ENCODE measurements at regions not wholly inside any gene's neighbourhood (a gene's known extent, or its start where the extent isn't known, plus 50 kb on each side); places are given as distances from the start of the nearest gene placed in this dataset.

DNA sequence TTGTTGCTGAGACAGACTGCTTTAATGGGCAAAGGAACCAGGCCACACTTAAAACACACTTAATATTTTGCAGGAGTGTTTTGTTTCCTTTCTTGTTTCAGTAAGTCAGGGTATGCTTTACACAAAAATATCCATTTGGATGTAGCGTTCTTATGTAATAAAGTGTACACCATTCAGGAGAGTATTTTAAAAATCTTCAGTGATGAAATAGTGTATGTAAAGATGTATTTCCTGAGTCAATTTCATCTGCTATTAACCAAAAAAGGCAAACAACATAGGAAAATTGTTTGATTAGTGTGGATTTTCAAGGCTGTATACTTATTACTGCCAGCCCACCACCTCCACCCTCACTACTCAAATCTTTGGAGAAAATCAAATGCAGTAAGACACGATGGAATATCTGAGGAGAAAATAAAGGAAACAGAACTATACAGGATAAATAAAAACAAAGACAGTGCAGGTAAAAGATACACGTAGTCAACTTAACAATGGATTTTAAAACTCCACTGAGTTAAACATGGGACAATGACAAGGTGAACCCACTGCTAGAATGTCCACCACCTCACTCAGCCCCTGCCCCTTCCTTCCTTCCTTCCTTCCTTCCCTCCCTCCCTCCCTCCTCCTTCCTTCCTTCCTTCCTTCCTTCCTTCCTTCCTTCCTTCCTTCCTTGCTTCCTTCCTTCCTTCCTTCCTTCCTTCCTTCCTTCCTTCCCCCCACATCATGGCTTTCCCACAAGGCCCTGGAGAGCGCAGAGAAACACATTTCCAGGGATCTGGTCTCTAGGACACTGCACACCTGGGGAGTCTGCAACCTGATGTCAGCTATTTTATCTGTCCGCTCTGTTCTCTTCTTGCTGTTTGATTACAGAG is 360.3 kb downstream of the IRS2 start (continued):
- TF ChIP-seq CEBPZ (IDR thresholded peaks at IDR 0.05; ENCODE audit: low read depth, low read length) = no peak

DNA sequence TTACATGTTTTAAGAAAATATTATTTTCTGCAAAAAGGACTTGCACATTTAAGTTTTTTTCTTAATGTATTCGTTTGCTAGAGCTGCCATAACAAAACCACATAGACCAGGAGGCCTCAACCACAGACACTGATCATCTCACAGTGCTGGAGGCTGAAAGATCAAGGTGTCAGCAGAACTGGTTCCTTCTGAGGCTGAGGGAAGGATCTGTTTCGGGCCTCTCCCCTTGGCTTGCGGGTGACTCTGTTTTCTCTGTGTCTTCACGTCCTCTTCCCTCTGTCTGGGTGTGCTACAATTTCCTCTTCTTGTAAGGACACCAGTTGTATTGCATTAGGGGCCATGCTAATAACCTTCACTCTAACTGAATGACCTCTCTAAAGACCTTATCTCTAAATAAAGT is 364.2 kb downstream of the IRS2 start:
- BruUV-seq (replicated peaks) = no TSS peak
- H3K36me3 ChIP-seq (ENCODE audit: control insufficient read depth in 2 of 2, insufficient read depth in 2 of 2, low read length in 1 of 2) = no peaks in the 10 kb centered on the region
- no peak overlapping the region for H3K4me2 ChIP-seq (ENCODE audit: control insufficient read depth, insufficient read depth)
- in situ Hi-C loops (cut with MboI) (no loop called here), intact Hi-C loops (cut with micrococcal nuclease; ENCODE audit: unreplicated experiment) (loop anchor here (10.0 kb wide), 1 partner anchor 277 kb away; no protein-coding TSS in a partner anchor)
- RAD21 ChIA-PET (ENCODE audit: unreplicated experiment) = no interaction called here
- no peak overlapping the region for H2AFZ ChIP-seq (ENCODE audit: control insufficient read depth, low read depth, low read length)
- CTCF ChIA-PET = no interaction called here
- H3K9ac ChIP-seq (ENCODE audit: control insufficient read depth, insufficient read depth, low read length) = no peak overlapping the region
- no peaks in the 10 kb centered on the region for H3K79me2 ChIP-seq (ENCODE audit: control insufficient read depth, insufficient read depth, low read length)
- FAIRE-seq (no peak), DNase-seq (ENCODE audit: low read depth, low spot score) (no peak), ATAC-seq (no peak)
- H3K27ac ChIP-seq (ENCODE audit: control insufficient read depth, insufficient read depth) = no peak overlapping the region
- no peaks in the 10 kb centered on the region for H3K9me3 ChIP-seq (replicated peaks; ENCODE audit: control insufficient read depth, insufficient read depth, low read length)
- H3K4me1 ChIP-seq (ENCODE audit: control insufficient read depth, insufficient read depth, low read length) = no peaks in the 10 kb centered on the region
- H3K4me3 ChIP-seq = no peak overlapping the region
- WGBS (ENCODE audit: insufficient coverage, insufficient replicate concordance, low lambda C conversion rate, missing lambda C conversion rate) = 11% methylated on average over 4 of the region's 4 CpGs
- no peaks in the 10 kb centered on the region for H3K27me3 ChIP-seq (replicated peaks in 1 of 2; ENCODE audit: control insufficient read depth in 2 of 2, insufficient read depth in 2 of 2, low read length in 1 of 2)
- no peaks in the 10 kb centered on the region for H4K20me1 ChIP-seq (ENCODE audit: control insufficient read depth, insufficient read depth)
- SMC1A ChIA-PET (ENCODE audit: uncharacterized antibody, unreplicated experiment) = no interaction called here
- POLR2A ChIA-PET = no interaction called here
- TF ChIP-seq PRDM15 (CRISPR knock-in tag; IDR thresholded peaks at IDR 0.05) = no peak
- TF ChIP-seq ASH2L (IDR thresholded peaks at IDR 0.05; ENCODE audit: borderline replicate concordance, low read depth) = no peak
- TF ChIP-seq FOS (IDR thresholded peaks at IDR 0.05; ENCODE audit: borderline replicate concordance, extremely low read depth, insufficient read length) = no peak
- TF ChIP-seq, protein P1, sequence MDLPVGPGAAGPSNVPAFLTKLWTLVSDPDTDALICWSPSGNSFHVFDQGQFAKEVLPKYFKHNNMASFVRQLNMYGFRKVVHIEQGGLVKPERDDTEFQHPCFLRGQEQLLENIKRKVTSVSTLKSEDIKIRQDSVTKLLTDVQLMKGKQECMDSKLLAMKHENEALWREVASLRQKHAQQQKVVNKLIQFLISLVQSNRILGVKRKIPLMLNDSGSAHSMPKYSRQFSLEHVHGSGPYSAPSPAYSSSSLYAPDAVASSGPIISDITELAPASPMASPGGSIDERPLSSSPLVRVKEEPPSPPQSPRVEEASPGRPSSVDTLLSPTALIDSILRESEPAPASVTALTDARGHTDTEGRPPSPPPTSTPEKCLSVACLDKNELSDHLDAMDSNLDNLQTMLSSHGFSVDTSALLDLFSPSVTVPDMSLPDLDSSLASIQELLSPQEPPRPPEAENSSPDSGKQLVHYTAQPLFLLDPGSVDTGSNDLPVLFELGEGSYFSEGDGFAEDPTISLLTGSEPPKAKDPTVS (IDR thresholded peaks at IDR 0.05; ENCODE audit: low read depth, low read length) = no peak
- TF ChIP-seq, protein P2, sequence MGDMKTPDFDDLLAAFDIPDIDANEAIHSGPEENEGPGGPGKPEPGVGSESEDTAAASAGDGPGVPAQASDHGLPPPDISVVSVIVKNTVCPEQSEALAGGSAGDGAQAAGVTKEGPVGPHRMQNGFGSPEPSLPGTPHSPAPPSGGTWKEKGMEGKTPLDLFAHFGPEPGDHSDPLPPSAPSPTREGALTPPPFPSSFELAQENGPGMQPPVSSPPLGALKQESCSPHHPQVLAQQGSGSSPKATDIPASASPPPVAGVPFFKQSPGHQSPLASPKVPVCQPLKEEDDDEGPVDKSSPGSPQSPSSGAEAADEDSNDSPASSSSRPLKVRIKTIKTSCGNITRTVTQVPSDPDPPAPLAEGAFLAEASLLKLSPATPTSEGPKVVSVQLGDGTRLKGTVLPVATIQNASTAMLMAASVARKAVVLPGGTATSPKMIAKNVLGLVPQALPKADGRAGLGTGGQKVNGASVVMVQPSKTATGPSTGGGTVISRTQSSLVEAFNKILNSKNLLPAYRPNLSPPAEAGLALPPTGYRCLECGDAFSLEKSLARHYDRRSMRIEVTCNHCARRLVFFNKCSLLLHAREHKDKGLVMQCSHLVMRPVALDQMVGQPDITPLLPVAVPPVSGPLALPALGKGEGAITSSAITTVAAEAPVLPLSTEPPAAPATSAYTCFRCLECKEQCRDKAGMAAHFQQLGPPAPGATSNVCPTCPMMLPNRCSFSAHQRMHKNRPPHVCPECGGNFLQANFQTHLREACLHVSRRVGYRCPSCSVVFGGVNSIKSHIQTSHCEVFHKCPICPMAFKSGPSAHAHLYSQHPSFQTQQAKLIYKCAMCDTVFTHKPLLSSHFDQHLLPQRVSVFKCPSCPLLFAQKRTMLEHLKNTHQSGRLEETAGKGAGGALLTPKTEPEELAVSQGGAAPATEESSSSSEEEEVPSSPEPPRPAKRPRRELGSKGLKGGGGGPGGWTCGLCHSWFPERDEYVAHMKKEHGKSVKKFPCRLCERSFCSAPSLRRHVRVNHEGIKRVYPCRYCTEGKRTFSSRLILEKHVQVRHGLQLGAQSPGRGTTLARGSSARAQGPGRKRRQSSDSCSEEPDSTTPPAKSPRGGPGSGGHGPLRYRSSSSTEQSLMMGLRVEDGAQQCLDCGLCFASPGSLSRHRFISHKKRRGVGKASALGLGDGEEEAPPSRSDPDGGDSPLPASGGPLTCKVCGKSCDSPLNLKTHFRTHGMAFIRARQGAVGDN (IDR thresholded peaks at IDR 0.05) = no peak
- no peak for TF ChIP-seq PAX5 (IDR thresholded peaks at IDR 0.05; ENCODE audit: borderline replicate concordance, low read depth, low read length)
- TF ChIP-seq TARDBP (IDR thresholded peaks at IDR 0.05; ENCODE audit: borderline replicate concordance) = no peak

Data from GM12878 (cell line).